ENCODE measurements at regions not wholly inside any gene's neighbourhood (a gene's known extent, or its start where the extent isn't known, plus 50 kb on each side); places are given as distances from the start of the nearest gene placed in this dataset.
"Not testable (repeated sequence)": the region's sequence is repeated elsewhere in the genome, so short reads cannot be mapped to it uniquely, and the experiment has no call there.

DNA sequence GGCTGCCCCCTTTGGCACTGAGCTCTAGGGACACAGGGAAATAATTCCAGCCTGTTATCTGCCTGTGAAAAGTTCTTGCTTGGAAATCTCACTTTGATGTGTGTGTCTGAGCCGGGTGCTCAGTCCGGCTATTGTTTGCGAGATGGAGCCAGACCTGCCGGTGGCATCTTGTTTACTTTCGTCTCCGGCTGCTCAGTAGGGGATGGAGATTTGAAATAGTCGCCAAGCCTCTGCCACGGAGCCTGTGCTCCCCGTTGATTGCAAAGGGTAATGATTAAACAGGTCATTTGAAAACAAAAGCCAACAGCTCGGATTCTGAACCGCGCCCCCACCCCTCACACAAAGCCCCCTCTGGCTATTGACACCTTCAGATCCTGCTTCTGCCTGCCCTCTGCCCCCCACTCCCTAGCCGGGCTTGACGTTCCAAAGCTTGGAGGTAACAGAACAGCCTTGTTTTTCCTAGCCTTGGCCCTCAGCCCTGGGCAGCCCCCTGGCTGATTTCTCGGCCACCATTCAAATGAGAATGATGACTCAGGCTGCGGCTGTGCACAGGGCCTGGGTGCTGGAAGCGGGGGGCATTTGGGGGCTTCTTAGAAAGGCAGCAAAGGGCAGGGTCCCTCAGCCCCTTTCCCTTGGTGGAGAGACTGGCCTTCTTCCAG, 70.8 kb upstream of the SPDYE9 start:
- not testable (repeated sequence) for TF ChIP-seq CTCF (conservative IDR thresholded peaks at IDR 0.05 in 1 of 2, IDR thresholded peaks at IDR 0.05 in 1 of 2; ENCODE audit: low read depth in 1 of 2, low read length in 2 of 2); EZH2 (IDR thresholded peaks at IDR 0.05; ENCODE audit: low read length, missing control alignments)

Data from fibroblast of lung (primary cell).